ENCODE measurements at regions not wholly inside any gene's neighbourhood (a gene's known extent, or its start where the extent isn't known, plus 50 kb on each side); places are given as distances from the start of the nearest gene placed in this dataset.

DNA sequence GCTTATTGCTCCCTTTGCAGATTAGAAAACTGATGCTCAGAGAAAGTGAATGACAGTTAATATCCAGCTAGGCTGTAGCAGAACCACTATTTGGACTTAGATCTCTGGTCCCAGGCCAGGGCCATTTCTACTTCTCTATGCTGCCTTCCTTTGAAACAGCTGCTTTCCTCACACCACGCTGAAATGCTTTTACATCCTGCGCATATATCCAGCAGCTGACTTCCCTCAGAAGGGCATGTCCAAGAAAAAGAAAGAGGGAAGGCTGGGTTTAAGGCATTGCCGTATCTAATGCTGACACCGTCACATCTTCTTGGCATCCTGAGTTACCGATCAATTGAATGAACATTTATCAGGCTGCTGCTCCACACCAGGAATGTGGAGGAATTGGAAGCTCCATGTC lies 122.4 kb downstream of the UBE2U start:
- Histone ChIP-seq H3K27me3 (ENCODE audit: insufficient read depth, poor library complexity, severe bottlenecking) (no peaks in the 10 kb centered on the region), H3K4me3 (replicated peaks; ENCODE audit: insufficient read depth, low read length) (no peak overlapping the region), H3K27ac (replicated peaks) (no peak overlapping the region)
- DNase-seq (ENCODE audit: low read depth in 1 of 2, low spot score in 1 of 2), result no peak
- TF ChIP-seq SPI1 (IDR thresholded peaks at IDR 0.05; ENCODE audit: borderline replicate concordance, low read depth) (no peak), REST (IDR thresholded peaks at IDR 0.05; ENCODE audit: insufficient replicate concordance, low read depth) (no peak), GABPA (IDR thresholded peaks at IDR 0.05; ENCODE audit: low read depth) (no peak), POLR2AphosphoS5 (IDR thresholded peaks at IDR 0.05; ENCODE audit: low read depth) (no peak)
- TF ChIP-seq, protein P1, sequence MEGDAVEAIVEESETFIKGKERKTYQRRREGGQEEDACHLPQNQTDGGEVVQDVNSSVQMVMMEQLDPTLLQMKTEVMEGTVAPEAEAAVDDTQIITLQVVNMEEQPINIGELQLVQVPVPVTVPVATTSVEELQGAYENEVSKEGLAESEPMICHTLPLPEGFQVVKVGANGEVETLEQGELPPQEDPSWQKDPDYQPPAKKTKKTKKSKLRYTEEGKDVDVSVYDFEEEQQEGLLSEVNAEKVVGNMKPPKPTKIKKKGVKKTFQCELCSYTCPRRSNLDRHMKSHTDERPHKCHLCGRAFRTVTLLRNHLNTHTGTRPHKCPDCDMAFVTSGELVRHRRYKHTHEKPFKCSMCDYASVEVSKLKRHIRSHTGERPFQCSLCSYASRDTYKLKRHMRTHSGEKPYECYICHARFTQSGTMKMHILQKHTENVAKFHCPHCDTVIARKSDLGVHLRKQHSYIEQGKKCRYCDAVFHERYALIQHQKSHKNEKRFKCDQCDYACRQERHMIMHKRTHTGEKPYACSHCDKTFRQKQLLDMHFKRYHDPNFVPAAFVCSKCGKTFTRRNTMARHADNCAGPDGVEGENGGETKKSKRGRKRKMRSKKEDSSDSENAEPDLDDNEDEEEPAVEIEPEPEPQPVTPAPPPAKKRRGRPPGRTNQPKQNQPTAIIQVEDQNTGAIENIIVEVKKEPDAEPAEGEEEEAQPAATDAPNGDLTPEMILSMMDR (IDR thresholded peaks at IDR 0.05; ENCODE audit: insufficient read depth, low read length), result no peak

- Histone ChIP-seq H3K27me3 (ENCODE audit: insufficient read depth, poor library complexity, severe bottlenecking) (no peaks in the 10 kb centered on the region), H3K4me3 (replicated peaks; ENCODE audit: insufficient read depth, low read length) (no peak overlapping the region), H3K27ac (replicated peaks) (no peak overlapping the region)
- DNase-seq (ENCODE audit: low read depth in 1 of 2, low spot score in 1 of 2), result no peak
- TF ChIP-seq SPI1 (IDR thresholded peaks at IDR 0.05; ENCODE audit: borderline replicate concordance, low read depth) (no peak), GABPA (IDR thresholded peaks at IDR 0.05; ENCODE audit: low read depth) (no peak), POLR2AphosphoS5 (IDR thresholded peaks at IDR 0.05; ENCODE audit: low read depth) (no peak), REST (IDR thresholded peaks at IDR 0.05; ENCODE audit: insufficient replicate concordance, low read depth) (no peak)
- TF ChIP-seq, protein P1 (IDR thresholded peaks at IDR 0.05; ENCODE audit: insufficient read depth, low read length), result no peak
Measured at GRCh38 chr1:64327119-64327518, 123.7 kb downstream of the UBE2U start.

- DNase-seq (ENCODE audit: low read depth in 1 of 2, low spot score in 1 of 2), result no peak
- Histone ChIP-seq H3K4me3 (replicated peaks; ENCODE audit: insufficient read depth, low read length) (no peak overlapping the region), H3K27me3 (ENCODE audit: insufficient read depth, poor library complexity, severe bottlenecking) (no peaks in the 10 kb centered on the region), H3K27ac (replicated peaks) (no peak overlapping the region)
- TF ChIP-seq SPI1 (IDR thresholded peaks at IDR 0.05; ENCODE audit: borderline replicate concordance, low read depth) (no peak), POLR2AphosphoS5 (IDR thresholded peaks at IDR 0.05; ENCODE audit: low read depth) (no peak)
- TF ChIP-seq, protein P1 (IDR thresholded peaks at IDR 0.05; ENCODE audit: insufficient read depth, low read length), result no peak
Measured at GRCh38 chr1:64328193-64328592, 124.8 kb downstream of the UBE2U start.

GRCh38 chr1:64330839-64331238 lies 127.4 kb downstream of the UBE2U start:
- H3K4me3 ChIP-seq (replicated peaks; ENCODE audit: insufficient read depth, low read length), result no peak overlapping the region
- no peak for DNase-seq (ENCODE audit: low read depth in 1 of 2, low spot score in 1 of 2)
- H3K27ac ChIP-seq (replicated peaks), result no peak overlapping the region
- no peaks in the 10 kb centered on the region for H3K27me3 ChIP-seq (ENCODE audit: insufficient read depth, poor library complexity, severe bottlenecking)
- no peak for TF ChIP-seq POLR2AphosphoS5 (IDR thresholded peaks at IDR 0.05; ENCODE audit: low read depth)
